GM20000 (cell line): ENCODE measurements at regions not wholly inside any gene's neighbourhood (a gene's known extent, or its start where the extent isn't known, plus 50 kb on each side); places are given as distances from the start of the nearest gene placed in this dataset.

ENCODE experiments used
- DNase-seq: peaks from one replicate; pipeline ENCODE4 v3.0.0; 2012; ENCODE audit warnings: low spot score
- TF ChIP-seq, protein P1 (sequence below): IDR thresholded peaks from 2 replicates; pipeline ENCODE4 v1.5.1; 2012; ENCODE audit warnings: mild to moderate bottlenecking, control low read depth; ENCODE audit errors: extremely low read depth, missing control alignments

DNA sequence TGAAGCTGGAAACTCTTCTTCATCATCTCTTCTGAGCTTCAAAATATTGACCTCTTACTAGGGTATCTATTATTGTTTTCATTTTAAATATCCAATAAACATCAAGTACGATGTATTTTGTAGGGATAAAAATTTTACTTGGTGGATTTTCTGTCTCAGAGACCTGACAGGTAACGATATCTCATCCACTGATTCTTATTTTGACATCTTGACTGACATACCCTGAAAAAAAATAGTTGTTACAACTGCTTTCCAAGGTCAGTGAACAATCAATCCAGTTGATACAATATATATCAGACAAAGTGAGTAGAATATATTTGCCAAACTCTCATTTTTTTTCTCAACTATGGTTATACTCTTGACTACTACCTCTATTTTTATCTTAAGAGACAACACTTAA lies 963.7 kb upstream of the CDH2 start:
- no peak for DNase-seq
- TF ChIP-seq, protein P1, sequence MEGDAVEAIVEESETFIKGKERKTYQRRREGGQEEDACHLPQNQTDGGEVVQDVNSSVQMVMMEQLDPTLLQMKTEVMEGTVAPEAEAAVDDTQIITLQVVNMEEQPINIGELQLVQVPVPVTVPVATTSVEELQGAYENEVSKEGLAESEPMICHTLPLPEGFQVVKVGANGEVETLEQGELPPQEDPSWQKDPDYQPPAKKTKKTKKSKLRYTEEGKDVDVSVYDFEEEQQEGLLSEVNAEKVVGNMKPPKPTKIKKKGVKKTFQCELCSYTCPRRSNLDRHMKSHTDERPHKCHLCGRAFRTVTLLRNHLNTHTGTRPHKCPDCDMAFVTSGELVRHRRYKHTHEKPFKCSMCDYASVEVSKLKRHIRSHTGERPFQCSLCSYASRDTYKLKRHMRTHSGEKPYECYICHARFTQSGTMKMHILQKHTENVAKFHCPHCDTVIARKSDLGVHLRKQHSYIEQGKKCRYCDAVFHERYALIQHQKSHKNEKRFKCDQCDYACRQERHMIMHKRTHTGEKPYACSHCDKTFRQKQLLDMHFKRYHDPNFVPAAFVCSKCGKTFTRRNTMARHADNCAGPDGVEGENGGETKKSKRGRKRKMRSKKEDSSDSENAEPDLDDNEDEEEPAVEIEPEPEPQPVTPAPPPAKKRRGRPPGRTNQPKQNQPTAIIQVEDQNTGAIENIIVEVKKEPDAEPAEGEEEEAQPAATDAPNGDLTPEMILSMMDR = no peak

DNA sequence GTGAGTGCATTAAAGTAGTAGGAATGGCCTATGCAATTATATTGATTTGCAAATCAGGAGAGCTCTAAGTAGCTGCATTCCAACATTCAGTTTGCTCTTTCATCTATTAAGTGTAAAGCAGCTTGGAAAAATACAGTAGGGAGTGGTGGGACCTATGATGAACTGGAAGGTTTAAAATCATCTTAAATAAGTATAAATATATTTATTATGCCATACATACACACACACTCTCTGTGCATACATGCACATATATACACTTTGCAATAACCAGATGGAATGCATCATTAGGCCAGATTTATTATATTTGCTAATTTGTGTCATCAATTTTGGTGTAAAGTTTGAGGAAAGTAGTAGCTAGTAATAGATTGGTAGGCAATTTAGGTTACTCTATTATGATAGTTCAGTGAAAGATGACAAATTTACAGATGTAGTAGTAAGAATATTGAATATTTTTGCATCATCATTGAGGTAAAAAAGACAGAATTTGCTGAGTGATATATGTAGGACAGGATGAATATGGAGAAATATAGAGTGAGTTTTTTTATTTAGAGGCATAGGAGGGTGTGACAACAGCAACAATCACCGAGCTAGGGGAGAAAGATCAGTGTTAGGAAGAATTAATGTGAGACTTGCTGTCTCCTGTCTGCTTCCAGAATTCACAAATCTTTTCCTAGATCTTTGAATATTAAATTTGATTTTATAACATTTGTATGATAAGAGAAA lies 961.0 kb upstream of the CDH2 start:
- DNase-seq = no peak
- TF ChIP-seq, protein P1 = no peak

DNA sequence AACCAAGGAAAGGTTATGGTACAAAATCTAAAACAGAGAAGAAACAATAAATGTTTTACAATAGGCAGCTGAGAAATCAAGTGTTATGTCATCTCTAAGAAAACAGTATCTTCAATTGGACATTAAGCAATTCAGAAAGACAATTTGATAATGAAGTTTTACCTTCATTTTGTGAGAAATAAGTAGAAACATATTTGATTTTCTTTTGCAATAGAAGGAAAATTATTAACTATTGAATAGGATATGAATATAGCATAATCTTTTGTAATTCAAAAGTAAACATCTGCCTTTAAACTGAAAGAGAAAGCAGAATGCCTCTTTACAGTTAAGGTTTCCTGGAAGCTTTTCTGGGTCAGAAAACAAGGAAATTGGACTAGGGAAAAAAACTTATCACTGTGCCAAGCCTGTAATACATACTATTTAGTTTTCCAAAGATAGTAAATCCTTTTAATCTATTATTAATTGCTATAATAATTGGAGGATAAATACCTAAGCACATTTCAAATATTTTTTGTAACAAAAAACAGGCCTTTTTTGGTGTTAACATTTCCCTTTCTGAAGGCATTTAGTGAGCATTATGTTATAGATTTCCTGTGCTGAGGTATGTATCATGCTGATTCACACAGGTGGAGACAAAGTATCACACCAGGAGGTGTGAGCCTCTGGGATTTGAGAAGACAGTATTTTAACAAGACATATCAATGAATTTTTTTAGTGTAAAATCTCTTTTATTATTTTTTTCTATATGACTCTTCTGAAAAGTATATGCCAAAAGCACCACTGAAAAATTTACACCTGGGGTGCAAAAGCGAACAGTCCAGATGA lies 947.0 kb upstream of the CDH2 start:
- DNase-seq = no peak

DNA sequence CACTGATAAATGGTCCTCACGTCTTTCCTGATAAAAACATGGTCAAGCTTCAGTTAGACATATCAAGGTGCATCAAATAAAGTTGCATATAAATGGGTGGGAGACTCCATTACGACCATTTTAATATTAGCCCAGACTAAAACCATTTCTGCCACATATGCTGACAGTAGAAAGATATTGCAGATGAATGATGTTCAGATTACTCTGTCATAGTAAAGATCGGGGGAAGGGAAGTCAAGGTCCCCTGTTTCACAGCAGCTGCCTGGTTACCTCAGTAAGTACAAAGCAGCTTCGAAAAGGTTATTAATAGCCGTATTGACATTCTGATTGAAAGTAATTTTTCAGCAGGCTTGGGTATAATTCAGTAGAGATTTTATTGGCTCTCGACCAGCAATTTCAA lies 927.7 kb upstream of the CDH2 start:
- TF ChIP-seq, protein P1 = no peak

More for the DNA sequence above, 947.0 kb upstream of the CDH2 start:
- TF ChIP-seq, protein P1 = no peak

DNA sequence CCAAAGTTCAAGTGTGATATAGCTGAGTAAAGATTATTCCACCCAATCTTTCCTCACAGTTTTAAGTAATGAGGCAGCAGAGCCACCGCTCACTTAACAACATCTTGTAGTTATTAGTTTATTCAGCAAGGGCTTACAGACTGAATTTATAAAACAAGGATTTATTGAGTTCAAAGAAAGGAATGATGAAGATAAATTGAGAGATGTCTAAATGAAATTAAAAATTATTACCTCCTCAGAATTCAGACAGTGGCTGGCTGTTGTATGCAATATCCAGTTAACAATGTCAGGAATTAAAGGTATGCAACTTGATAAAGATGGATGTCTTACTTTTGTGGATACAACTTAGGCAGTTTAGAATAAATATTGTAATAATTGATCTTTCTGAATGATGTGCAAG lies 927.3 kb upstream of the CDH2 start:
- TF ChIP-seq, protein P1 = no peak

More for the DNA sequence above, 927.7 kb upstream of the CDH2 start:
- DNase-seq = no peak

DNA sequence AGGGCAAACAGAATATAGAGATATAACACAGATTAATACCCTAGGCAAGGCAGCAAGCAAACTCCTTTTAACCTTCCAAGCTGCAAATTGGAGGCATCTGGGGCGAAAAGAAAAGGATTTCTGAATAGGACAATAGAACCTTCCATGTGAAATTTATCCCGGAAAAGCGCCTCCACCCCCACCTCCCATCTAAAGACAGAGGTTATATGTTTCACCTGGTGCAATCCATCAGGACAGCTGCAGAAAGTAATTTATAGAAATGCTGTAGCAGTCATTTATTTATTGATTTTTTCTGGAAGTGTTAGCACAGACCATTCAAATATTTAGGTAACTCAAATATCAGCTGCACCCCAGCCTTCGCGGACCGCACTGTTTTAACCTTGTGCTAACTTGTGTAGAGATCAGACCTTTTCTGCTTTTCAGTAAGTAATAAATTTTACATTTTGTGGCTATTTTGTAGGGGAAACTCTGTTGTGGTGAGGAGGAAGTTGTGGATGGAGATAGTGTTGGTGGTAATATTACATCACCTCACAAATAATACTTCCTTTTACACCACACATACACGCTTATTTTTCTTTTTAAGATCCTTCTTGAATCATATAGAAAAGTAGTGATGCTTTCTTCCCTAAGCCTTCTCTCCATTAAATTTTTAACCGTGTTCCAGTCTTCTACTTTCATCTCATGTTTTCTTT lies 919.3 kb upstream of the CDH2 start:
- DNase-seq = no peak
- TF ChIP-seq, protein P1 = no peak

More for the DNA sequence above, 927.3 kb upstream of the CDH2 start:
- DNase-seq = no peak
